Ovary (tissue), 3 donors: ENCODE measurements at regions not wholly inside any gene's neighbourhood (a gene's known extent, or its start where the extent isn't known, plus 50 kb on each side); places are given as distances from the start of the nearest gene placed in this dataset.

Experiments used
- POLR2A ChIP-seq: fragments of 450-650 bp; IDR thresholded peaks from one replicate; pipeline ENCODE4 v1.6.1; 2017; ENCODE audit warnings: antibody characterized with exemption, mild to moderate bottlenecking, moderate library complexity
- TF ChIP-seq, protein P1 (sequence below), 3 donors: fragments of 450-650 bp in 2 of 3; fragments of 200-600 bp in 1 of 3; IDR thresholded peaks; one replicate each; pipeline versions ENCODE4 v1.5.1 to v1.8.0; 2016 to 2022; ENCODE audit warnings: antibody characterized with exemption in 3 of 3, mild to moderate bottlenecking in 1 of 3
- donor health status: DM: no; HTN: no; CAD: no.

DNA sequence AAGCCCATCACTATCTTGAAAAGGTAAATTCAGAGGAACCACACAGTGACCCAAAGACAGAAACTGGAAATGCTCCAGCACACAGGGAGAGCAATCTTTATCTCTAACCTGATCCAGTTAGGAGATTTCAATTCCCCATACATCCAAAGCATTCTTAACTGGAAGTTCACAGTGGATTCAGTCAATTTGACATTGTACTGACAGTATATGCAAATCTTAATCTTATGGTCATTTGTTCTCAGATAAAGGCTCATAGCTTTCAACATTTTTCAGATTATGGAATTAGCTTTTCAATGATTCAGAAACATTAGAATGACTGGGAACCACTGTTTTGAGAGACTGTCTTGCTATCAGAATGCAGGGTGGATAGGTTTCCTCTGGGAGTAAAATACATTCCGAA lies 1455.6 kb downstream of the OLFM4 start:
- TF ChIP-seq, protein P1, sequence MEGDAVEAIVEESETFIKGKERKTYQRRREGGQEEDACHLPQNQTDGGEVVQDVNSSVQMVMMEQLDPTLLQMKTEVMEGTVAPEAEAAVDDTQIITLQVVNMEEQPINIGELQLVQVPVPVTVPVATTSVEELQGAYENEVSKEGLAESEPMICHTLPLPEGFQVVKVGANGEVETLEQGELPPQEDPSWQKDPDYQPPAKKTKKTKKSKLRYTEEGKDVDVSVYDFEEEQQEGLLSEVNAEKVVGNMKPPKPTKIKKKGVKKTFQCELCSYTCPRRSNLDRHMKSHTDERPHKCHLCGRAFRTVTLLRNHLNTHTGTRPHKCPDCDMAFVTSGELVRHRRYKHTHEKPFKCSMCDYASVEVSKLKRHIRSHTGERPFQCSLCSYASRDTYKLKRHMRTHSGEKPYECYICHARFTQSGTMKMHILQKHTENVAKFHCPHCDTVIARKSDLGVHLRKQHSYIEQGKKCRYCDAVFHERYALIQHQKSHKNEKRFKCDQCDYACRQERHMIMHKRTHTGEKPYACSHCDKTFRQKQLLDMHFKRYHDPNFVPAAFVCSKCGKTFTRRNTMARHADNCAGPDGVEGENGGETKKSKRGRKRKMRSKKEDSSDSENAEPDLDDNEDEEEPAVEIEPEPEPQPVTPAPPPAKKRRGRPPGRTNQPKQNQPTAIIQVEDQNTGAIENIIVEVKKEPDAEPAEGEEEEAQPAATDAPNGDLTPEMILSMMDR (IDR thresholded peaks at IDR 0.05), result no peak
- TF ChIP-seq POLR2A, result no peak
